SIG-M5 (cell line): ENCODE measurements at regions not wholly inside any gene's neighbourhood (a gene's known extent, or its start where the extent isn't known, plus 50 kb on each side); places are given as distances from the start of the nearest gene placed in this dataset.
"Not testable (repeated sequence)": the region's sequence is repeated elsewhere in the genome, so short reads cannot be mapped to it uniquely, and the experiment has no call there.

ENCODE experiments used
- DNase-seq: peaks from one replicate; lab custom pipeline; 2025; lab: John Stamatoyannopoulos, UW

DNA sequence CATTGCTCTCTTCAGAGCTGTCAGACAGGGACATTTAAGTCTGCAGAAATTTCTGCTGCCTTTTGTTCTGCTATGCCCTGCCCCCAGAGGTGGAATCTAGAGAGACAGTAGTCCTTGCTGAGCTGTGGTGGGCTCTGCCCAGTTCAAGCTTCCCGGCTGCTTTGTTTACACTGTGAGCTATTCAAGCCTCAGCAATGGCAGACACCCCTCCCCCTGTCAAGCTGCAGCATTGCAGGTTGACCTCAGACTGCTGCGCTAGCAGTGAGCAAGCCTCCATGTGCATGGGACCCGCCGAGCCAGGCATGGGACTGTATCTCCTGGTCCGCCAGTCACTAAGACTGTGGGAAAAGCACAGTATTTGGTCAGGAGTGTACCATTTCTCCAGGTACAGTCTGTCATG, 53.6 kb upstream of the MAPK10 start:
- not testable (repeated sequence) for DNase-seq

DNA sequence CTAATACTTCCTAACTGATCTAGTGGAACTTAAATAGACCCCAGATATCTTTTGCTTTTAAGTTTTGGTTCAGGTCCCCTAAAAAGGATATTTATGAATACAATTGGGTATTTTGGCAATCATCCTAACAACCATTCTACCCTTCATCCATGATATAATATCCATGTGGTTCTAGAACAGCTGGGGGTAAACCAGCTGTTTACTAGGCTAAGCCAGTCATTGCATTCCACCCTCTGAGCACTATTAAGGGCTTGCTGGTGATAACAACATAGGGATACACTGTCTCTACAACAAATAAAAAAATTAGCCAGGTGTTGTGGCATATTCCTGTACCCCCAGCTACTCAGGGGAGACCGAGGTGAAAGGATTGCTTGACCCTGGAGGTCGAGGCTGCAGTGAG, 54.8 kb upstream of the MAPK10 start:
- no peak for DNase-seq

DNA sequence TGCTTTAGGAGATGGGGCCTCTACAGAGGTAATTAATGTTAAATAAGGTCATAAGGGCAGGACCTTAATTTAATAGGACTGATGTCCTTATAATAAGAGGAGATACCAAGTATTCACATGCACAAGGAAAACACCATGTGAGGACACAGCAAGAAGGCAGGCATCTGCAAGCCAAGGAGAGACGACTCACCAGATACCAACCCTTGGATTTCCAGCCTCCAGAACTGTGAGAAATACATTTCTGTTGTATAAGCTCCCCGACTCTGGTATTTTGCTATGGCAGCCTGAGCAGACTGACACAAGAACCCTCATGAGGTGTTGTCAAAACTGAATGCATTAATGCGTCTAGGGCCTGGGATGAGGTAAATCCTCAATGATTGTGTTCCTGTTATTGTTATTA, 56.2 kb upstream of the MAPK10 start:
- DNase-seq: no peak

DNA sequence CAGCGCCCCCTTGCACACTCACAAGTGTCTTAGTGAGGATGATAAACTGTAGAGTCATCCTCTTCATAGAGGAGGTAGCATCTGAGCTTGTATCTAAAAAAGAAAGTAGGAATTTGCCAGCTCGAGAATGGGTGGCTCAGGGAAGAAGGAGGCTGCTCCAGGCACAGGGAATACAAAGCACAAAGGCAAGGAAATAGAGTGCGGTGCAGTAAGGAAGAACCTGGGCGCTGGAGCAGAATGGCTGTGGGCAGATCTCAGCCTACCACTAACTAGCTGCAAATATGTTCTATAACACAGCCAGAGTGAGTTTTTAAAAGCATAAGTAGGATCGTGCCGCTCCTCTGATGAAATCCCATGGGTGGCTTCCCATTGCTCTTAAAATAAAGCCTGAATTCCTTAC, 61.6 kb upstream of the MAPK10 start:
- no peak for DNase-seq

DNA sequence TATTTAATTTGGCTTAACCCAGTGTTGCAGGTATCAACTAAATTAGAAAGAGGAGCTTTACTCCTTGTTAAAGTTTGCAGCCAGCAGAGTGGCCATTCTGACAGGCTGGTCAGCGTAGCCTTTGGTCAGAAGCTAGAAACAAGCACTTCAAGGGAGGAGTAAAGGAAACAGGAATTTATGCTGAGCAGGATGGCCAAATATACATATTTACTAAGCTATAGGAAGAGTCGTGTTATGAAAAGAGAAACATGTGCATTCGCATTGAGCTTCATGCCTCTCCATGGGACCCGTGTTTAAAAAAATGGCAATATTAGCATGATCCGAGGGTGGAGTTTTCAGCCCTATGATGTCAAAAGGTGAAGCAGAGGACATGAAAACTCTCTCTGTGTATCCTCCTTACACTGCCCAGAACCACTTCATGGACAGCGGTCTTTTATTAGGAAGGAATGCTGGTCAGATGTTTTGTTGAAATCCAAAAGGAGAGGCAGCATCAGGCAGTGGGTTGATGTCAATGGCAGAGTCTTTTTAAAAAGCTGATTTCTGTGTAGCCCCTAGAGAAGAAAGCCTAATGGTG, 71.8 kb upstream of the MAPK10 start:
- DNase-seq: no peak

DNA sequence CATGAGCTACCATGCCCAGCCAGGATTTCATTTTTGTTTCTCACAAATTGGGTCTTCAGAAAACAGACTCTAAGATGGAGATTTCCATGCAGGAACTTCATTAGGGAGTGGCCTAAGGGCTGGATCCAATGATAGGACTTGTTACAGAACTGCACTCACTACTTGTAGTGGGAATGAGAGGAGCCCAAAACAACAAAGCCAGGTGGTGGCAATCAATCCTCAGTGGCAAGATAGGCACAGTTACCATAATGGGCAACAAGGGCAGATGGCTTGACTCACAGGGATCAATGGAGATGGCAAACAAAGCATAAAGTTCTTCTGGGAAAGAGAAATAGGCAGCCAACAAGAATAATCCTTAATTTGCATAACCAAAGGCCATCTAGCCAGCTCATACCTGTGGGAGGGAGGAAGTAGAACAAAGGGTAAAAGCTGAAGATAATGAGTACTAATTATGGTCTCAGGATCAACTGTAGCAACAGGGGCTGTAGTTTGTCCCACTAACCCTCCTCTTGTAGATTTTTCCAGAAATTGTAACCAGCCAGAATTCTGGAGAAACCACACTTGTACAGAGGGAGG, 72.8 kb upstream of the MAPK10 start:
- DNase-seq: no peak

DNA sequence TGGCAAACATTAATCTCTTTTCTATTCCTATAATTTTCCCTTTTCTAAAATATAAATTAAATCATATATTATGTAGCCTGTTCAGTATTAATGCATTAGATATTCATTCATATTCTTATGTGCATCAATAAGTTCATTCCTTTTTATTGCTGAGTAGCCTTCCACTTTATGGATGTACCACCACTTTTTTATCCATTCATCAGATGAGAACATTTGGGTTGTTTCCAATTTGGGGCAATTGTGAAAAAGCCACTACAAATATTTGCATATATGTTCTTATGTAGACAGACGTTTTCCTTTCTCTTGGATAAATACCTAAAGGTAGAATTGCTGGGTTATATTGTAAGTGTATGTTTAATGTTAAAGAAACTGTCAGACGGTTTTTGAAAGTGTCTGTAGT, 79.4 kb upstream of the MAPK10 start:
- no peak for DNase-seq

DNA sequence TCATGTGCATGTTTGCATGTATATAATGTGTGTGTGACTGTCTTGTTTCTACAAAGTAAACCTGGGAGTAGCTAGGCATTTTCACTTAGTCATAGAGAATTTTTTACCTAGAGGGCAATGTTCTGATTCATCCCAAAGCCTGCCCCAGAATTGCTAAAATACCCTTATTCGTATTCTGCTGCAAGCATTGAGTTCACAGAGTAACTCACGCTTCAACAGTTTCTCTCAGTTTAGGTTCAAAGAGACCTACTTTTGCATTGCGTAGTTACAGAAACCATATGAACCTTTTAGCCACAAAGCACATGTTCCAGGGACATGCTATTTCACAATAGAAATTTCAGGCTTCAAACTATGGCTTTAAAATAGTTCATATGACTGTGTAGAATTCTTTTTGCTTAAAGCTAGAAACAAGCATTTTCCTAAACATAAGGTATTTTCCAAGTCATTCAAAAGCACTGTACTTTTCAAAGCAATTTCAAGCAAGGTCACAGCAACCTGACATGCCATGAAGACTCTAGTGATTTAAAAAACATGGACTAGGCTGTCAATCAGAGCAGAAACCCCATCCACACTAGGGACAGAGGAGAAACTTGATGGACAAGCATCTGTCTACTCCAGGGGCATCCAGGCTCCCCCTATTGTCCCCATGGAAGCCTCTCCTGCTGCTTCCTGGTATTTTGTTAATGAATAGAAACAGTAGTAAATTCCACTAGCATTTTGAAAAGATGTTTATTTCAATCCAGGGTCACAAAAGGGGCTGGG, 81.5 kb upstream of the MAPK10 start:
- DNase-seq: no peak

DNA sequence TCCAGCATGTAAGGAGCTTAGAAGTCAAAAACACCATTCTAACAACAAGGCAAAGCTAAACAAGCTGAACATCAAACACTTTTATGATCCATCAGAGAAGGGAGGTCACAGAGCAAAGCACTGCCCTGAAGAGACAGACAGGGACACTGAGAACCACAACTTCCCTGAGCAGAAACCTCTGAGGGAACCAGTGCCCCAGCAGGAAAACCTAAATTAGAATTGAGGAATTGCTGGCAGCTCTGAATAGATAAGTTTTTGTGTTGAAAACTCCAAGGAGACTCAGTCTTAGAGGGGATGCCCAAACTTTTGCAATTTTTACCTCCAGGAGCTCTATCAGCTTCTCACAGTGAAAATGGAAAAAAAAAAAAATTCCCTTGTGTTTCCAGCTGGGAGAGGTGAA, 83.0 kb upstream of the MAPK10 start:
- no peak for DNase-seq

DNA sequence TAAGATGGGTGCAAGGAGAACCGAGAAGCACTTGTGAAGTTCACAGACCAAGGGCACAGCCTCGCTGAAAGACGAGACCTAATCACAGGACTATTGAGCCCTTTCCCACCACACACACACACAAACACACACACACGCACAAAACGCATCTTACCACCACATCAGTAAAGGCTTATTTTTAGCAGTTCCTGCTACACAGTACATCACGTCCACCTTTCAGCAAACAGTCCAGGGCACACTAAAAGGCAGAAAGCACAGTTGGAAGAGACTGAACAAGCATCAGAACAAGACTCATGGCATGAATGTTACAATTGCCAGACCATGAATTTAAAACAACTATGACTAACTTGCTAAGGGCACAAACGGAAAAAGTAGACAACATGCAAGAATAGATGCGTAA, 83.6 kb upstream of the MAPK10 start:
- no peak for DNase-seq

DNA sequence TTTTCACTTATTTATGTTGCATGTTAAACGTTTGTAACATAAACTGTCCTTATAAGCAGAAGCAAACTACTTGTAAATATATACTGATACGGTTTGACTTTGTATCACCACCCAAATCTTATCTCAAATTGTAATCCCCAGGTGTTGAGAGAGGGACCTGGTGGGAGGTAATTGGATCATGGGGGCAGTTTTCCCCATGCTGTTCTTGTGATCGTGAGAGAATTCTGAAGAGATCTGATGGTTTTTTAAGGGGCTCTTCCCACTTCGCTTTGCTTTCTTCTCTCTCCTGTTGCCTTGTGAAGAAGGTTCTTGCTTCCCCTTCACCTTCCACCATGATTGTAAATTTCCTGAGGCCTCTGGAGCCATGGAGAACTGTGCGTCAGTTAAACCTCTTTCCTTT, 87.1 kb upstream of the MAPK10 start:
- DNase-seq: no peak

DNA sequence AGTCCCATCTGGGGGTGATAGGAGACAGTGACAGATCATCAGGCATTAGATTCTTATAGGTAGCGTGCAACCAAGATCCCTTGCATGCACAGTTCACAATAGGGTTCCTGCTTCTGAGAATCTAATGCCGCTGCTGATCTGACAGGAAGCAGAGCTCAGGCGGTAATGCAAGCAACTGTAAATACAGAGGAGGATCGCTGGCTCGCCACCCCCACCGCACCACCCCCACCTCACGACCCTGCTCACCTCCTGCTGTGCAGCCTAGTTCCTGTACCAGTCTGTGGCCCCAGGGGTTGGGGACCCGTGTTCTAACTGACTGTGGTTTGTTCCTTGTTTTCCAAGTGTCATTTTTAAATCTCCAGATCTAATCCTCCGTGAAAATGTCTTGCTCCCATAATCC, 89.0 kb upstream of the MAPK10 start:
- DNase-seq: no peak

DNA sequence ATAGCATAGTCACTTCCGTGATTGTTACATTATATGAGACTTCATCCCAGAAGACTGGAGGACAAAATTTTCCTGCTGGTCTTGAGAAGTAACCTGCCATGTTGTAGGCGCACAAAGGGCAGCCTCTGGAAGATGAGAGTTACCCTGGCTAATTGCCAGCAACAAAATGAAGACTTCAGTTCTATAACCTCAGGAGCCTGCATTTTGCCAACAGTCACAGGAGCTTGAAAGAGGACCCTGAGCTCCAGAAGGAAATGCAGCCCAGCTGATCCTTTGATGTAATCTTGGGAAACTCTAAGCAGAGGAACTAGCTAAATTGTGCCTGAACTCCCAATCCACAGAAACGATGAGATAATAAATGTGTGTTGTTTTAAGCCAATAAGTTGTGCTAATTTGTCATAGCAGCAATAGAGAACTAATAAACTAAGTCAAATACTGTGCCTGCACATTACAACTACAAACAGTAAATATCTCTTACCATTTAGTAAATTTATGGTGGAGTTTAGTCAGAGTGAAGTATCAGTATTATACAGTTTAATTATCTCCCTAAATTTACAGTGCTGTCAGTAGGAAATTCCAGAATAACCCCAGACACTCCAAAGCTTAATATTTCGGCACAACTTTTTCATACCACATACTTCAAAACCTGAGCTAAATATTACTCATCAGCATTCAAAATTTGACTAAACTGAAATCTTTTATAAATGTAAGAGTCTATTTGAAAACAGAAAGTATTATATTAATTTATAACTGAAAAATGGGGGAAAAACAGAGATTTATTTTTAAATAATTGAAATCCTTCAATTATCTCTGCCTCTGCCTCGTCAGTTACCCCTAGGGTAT, 90.1 kb upstream of the MAPK10 start:
- DNase-seq: no peak

DNA sequence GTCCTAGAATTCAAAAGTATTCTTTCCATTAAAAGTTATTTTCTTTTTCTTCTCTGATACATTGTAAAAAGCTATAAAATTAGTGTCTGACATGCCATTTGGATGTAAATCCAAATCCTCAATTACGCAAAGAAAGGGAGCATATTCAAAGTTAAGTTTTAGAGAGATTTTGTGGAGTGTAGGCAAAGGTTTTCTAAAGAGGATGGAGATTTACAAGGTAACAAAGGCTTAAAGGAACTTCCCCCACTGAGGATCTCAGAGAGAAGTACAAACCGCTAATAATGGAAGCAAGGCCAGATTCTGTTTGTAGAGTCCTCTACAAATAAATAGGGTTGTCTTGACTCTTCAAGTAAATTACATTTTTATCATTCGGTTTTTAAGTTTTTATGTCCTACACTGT, 91.0 kb upstream of the MAPK10 start:
- no peak for DNase-seq

DNA sequence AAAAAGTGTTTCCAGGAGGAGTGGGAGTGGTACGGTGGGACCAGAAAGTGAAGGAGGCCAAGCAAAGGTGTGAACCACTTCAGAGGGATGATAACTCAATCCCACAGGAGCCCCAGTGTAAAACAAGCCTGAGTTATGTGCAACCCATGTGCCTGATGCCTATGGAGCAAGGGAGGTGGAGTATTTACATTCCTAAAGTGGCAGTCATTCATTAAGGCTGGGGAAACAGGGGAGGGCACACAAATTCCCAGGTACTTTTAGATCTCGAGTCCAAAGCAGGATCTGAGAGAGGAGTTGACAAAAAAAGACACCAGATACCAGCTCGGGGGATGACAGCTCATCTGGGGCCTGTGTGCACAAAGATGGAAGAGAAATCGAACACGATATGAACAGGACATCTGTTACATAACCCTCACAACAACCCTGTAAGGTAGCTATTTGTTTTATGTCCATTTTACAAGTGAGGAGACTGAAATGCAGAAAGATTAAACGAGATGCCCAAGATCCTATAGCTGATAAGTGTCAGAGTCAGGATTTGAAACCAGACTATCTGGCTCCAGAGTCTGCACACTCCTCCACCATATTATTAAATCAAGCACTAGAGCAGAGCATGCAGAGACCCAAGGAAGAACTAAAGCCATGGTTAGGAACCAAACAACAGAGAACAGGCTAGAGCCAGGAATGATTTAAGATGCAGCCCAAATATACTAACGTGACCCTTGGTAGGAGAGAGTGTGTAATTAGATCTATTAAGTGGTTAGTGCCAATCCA, 91.9 kb upstream of the MAPK10 start:
- DNase-seq: no peak

DNA sequence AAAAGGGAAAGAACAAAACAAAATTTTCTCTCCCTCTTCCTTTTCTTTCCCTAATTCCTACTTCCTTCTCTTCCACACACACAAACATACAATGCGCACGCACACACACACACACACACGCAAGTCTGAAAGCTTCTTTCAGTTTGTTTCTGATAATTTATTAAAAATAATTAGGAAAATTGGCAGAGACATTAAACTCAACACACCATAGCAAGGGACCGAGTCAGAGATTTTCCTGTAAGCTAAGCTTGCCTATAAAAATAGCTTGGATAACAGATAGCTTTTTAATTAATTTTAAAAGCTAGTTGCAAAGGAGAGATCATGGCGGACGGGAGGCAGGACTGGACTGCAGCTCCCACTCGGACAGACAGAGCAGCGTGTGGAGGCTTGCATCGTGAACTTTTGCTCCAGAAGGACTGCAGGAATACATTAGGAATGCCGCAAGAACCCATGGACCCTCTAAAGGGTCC, 92.6 kb upstream of the MAPK10 start:
- DNase-seq: no peak

DNA sequence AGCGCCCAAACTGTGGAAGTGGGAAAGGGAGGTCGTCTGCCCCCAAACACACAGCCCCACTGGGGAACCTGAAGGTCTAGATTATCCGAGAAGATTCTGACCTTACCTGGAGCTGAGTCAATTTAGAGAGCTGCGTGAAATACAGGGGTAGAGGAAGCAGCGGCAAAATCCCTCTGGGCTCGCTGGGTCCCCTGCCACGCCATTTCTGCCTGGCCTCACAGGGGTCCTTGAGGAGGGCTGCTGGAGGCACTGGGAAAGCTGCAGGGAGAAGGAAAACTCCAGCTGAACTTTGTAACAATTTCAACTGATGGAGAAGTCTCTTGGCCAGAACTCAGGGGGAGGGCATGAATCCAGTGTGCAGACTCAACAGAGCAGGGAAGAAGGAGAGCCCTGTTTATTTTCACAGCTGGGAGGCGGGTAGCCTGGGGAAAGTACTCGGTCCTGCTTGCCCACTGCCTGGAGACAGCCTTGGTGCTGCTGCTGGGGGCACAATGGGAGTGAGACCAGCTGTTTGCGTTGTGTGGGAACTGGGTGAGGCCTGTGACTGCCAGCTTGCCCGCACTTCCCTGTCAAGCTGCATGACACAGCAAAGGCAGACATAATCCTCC, 93.2 kb upstream of the MAPK10 start:
- no peak for DNase-seq

DNA sequence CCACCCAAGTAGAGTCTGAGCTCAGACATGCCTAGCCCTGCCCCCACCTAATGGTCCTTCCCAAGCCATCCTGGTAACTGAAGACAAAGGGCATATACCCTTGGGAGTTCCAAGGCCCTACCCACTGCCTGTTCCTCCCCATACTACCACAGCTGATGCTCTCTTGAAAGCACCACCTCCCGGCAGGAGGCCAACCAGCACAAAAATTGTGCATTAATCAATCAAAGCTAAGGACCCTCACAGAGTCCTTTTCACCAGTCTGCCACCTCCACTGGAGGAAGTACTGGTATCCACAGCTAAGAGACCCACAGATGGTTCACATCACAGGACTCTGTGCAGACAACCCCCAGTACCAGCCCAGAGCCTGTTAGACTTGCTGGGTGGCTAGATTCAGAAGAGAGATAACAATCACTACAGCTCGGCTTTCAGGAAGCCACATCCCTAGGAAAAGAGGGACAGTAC, 93.8 kb upstream of the MAPK10 start:
- DNase-seq: not testable (repeated sequence)

DNA sequence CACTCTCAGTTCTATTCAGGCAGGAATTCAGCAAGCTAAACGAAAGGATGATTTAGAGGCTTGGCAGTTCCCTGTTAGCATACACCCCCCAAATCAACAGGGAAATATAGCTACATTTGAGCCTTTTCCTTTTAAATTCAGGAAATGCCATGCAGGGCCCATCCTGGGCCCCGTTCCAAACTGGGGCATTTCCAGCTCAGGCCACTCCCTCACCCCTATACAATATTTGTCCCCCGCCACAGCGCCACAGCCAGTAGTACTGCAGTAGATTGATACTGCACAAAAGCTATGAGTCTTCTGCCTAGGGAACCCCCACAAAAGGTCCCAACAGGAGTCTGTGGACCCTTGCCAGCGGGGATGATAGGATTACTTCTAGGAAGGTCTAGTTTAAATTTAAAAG, 102.0 kb upstream of the MAPK10 start:
- no peak for DNase-seq

DNA sequence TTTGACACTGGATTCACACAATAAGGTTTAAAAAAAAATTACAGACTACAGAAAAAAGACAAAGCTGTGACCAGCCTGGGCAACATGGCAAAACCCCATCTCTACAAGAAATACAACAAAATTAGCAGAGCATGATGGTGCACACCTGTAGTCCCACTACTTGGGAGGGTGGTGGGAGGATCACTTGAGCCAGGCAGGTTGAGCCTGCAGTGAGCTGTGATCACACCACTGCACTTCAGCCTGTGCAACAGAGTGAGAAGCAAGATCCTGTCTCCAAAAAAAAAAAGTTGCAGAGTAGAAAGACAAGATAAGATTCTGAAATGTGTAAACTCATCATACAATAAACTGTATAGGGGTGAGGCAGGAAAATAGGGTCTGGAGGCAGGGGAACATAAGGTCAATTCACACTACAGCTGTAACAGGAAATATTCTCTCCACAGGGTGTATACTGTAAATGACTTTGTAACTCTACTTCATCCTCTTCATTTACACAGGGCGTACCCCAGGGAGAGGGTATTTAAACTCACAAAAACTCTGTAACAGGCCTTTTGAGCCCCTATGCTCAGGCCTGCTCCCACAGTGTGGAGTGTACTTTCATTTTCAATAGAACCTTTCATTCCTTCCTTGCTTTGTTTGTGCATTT, 112.6 kb upstream of the MAPK10 start:
- no peak for DNase-seq

DNA sequence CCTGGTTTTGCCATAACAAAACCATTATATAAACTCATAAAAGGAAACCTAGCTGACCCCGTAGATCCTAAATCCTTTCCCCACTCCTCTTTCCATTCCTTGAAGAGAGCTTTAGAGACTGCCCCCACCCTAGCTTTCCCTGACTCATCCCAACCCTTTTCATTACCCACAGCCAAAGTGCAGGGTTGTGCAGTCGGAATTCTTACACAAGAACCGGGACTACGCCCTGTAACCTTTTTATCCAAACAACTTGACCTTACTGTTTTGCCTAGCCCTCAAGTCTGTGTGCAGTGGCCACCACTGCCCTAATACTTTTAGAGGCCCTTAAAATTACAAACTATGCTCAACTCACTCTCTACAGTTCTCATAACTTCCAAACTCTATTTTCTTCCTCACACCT, 116.0 kb upstream of the PTPN13 start:
- DNase-seq: not testable (repeated sequence)
